DMS 273 (cell line): ENCODE measurements at regions not wholly inside any gene's neighbourhood (a gene's known extent, or its start where the extent isn't known, plus 50 kb on each side); places are given as distances from the start of the nearest gene placed in this dataset.

Source experiments
- DNase-seq: peaks from one replicate; lab custom pipeline; 2025; ENCODE audit not compliant: unreplicated experiment; lab: John Stamatoyannopoulos, UW

DNA sequence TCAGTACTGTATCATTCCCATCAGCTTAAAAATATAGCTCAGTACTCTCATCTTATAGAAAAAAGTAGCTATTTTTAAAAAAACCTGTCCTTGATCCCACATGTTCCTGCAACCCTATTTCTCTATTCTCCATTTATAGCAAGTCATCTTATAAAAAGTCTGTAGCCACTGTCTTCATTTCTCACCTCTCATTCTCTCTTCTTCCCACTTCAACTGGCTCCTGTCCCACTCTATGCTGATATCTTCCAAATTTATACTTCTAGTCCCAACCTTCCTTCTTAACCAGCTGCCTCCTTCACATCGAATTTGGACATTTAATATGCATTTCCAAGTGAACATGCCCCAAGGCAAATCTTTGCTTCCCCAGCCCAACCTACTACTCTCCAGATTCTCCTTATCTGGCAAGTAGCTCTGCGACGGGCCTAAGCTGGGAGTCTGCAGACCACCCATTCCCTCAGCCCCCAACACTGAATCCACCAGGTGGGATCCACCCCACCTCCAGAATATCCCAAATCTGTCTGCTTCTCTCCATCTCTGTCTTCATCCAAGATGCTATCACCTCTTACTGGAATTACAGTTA, 52.0 kb upstream of the TANC2 start:
- no peak for DNase-seq

DNA sequence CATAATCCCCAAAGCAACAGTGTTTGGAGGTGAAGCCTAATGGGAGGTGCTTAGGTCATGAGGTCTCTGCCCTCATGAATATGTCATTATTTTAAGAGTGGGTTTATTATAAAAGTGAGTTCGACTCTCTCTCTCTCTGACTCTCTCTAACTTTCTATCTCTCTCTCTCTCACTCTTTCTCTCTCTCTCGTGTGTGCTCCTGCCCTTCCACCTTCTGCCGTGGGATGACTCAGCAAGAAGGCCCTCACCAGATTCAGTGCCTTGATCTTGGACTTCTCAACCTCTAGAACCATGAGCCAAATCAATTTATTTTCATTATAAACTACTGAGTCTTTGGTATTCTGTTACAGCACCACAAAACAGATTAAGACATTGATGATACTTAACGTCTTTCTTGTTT, 53.7 kb upstream of the TANC2 start:
- DNase-seq = no peak

DNA sequence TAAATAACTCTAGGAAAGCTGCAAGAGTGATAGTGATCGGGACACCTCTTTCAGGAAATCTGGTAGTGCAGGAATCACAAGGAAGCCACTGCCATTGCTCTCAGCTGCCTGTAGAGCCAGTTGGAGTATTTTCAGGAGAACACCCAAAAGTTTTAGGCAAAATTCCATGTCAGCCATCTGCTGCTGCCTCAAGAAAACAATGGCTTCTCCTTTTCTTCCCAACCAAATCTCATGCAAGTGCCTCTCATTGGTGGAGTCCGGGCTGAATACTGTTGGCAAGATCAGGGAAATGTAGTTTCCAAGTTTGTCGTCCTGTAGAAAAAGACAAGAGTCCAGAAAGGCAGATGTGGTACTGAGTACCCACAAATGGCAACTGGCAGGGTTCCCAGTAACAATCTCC, 54.9 kb upstream of the TANC2 start:
- peak; percentile 74 for DNase-seq

DNA sequence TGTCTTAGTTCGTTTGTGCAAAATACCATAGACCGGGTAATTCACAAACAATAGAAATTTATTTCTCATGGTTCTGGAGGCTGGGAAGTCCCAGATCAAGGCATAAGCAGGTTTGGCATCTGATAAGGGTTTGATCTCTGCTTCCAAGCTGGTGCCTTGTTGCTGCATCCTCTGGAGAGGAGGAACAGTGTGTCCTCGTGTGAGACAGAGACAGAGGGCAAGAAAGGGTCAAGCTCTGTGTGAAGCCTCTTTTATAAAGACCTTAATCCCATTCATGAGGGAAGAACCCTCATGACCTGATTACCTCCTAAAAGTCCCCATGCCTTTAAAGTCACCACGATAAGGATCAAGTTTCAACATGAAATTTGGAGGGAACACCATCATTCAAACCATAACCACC, 55.8 kb upstream of the TANC2 start:
- DNase-seq = no peak

DNA sequence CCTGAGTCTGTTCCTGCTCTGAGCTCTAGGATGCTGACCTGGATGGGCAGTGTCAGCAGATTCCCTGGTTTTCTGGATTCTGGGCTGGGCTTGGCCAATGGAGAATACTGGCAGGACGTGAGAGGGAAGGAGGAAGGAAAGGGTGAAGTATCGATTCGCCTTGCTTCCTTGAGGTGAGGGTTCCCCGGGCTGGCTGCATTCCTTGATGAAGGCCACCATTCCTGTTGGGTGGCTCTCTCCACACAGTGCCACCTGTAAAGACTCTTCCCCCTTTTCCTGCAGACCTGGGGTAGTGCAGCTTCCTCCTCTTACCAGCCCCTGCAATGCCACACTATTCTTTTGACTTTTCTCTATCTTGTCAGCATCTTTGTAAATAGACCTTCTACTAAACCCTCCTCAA, 58.1 kb upstream of the TANC2 start:
- DNase-seq = no peak

DNA sequence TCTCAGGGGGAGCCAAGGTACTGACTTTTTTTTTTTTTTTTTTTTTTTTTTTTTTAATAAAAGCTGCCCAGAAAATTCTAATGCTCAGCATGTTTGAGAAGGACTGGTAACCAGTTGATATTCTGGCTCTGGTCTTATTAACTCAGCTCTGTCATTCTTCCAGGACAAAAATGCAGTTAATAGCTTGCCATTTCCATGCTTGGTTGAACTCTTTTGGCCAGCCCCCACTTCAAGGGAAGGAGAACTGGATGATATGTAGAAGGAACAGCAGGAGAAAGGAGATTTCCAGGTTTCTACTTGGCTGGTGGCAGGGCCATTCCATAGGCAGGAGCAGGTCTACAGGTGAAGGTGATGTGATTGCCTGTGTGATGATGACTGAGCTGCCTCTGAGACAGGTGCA, 59.2 kb upstream of the TANC2 start:
- no peak for DNase-seq

DNA sequence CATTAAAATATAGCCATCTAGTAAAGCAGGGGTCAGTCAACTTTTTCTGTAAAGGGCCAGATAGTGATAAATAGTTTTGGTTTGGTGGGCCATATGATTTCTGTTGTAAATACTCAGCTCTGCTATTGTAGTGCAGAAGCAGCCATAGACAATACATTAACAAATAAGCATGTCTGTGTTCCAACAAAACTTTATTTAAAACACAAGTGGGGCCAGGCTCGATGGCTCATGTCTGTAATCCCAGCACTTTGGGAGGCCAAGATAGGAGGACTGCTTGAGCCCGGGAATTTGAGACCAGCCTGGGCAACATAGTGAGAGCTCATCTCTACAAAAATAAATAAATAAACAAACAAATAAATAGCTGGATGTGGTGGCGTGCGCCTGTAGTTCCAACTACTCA, 60.8 kb upstream of the TANC2 start:
- no peak for DNase-seq

DNA sequence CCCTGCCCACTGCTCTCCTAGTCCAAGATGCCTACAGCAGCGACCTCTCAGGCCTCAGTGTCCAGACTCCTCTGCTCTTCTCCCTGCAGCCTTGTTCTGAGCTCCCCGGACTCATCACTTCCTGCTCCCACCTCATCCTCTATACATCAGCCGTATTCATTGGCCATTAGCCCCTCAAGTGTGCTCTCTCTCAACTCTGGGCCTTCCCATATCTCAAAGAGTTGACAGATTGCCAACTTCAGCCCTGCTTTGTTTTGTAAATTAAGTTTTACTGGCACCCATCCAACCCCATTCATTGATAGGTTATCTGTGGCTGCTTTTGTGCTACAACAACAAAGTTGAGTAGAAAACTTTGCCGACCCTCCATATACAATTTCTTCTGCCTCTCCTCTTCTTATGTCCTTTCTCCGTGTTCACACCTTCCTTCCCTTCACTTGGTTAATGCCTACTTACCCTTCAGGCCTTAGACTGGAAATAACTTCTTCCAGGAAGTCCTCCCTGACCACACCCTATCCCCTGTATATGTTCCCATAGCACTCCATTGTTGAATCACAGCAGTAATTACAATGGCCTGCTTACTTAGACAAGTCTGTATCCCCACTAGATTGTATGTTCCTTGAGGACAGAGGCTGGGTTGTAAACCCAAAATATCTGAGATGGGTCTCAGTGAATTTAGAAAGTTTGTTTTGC, 63.4 kb upstream of the TANC2 start:
- peak; percentile 9 for DNase-seq

DNA sequence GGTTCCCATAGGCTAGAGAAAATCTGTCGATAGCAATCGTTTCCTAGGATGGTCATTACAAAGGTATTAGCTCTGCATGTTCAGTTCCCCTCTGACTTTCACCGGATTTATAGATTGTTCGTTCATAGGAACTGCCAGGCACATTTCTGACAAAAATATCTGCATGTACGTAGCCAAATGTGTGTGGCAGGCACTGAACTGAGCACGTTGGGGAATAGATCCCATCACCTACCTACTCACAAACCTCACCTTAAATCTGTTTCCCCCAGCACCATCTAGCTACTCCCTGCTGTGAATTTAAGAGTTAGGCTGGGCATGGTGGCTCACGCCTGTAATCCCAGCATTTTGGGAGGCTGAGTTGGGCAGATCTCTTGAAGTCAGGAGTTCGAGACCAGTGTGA, 64.5 kb upstream of the TANC2 start:
- no peak for DNase-seq

DNA sequence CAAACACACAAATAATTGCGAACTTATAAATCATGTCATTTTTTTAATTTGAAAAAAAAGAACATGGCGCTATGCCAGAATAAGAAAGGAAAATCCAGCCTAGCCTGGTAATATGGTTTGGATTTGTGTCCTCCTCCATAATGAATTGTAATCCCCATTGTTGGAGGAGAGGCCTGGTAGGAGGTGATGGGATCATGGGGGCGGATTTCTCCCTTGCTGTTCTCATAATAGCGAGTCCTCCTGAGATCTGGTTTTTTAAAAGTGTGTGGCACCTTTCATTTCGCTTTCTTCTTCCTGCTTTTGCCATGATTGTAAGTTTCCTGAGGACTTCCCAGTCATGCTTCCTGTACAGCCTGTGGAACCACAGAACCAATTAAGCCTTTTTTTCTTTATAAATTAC, 65.9 kb upstream of the TANC2 start:
- no peak for DNase-seq

DNA sequence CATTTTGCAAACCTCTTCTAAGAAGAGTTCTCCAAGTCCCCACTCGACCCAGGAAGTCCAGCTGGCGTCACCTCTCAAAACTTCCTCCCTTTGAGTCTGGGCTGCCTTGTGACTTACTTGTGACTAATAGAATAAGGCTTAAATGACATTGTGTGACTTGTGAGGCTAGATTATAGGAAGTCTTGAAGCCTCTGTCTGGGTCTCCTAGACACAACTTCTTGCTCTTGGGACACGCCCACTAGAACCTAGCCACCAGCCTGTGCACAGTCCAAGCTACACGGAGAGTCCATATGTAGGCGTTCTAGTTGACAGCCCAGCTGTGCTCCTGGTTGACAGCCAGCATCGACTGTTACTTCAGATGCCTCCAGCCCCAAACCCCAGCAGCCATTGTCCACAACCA, 66.7 kb upstream of the TANC2 start:
- DNase-seq = peak; percentile 28

DNA sequence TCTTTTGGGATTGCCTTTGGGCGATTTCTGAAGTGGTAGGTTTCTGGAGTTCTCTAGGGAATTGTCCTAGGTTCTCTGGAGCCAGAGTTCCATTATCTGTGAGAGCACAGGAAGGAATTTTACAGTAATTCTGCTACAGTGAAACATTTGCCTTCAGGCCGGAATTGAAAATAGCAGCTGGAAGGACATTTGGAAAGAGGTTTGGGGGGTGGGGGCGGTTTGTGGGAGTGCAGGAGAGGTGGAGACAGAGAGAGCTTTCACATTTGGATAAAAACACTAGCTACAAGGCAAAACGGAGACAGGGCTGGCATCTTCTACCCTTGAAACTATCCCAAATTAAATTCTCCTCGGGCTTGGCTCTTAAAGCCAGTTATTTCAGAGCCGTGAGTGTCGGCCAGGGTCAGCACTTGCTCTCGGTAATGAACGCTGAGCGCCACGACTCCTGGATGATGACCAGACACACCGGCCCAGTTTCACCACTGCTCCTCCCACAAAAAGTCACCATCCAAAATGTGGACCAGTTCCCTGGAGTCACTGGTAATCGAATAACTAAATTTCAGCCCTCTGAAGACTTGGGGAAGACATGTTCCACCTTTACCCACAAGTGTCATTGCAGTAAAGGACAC, 67.7 kb upstream of the TANC2 start:
- no peak for DNase-seq

DNA sequence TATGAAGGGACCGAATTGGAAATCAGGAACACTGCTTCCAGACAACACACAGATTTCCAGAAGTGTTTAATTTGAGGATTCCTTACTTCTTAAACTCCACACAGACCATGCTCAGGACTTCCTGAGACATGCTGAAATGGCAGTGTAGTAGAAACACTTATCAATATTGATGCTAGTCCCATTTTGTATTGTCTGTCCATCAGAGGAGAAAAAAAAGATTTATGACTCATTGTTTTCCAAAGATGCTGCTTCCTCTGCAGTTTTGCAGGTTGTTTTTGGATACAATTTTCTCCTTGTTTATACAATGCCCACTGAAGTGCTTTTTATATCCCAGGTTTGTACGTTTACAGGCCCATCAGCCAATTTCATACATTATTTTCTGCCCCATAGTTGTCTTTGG, 68.3 kb upstream of the TANC2 start:
- DNase-seq = no peak

DNA sequence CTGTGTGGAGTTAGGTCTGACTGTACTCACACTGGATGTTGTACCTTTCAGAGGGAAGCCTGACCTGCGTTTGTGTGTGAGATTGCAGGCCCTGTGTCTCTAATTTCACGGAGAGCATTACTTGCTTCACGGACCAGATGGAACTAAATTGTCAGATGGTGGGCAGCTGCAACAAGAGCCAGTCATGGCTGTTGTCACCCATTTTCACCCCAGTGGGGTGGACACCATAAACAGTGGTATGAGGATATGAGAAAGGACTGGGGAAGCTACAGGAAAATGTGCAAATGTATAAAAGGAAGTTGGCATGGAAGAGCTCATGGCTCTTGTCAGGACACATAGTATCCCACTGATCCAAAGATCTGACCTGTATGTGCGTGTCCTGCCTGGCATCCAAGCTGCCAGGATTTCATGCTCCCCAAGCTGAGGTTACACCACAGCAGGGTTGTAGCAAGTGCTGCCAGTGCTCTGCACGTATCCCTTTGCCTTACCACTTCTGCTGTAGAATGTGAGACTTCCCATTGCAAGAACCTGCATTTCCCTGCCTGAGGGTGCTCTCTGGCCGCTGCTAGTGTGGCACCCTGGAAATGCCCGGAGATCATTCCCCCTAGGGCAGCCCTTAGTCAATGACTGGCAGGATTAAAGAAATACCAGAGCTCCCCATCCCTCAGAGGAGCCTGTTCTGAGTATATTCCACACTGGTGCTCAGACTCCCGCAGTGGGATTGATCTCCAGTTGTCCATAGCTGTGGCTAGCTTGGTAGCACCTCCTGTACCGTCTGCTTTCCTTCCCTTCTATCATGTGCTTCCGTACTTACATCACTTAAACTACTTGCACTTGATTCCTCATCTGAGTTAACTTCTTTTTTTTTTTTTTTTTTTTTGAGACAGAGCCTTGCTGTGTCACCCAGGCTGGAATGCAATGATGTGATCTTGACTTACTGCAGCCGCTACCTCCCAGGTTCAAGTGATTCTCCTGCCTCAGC, 70.4 kb upstream of the TANC2 start:
- DNase-seq = peak; percentile 12

DNA sequence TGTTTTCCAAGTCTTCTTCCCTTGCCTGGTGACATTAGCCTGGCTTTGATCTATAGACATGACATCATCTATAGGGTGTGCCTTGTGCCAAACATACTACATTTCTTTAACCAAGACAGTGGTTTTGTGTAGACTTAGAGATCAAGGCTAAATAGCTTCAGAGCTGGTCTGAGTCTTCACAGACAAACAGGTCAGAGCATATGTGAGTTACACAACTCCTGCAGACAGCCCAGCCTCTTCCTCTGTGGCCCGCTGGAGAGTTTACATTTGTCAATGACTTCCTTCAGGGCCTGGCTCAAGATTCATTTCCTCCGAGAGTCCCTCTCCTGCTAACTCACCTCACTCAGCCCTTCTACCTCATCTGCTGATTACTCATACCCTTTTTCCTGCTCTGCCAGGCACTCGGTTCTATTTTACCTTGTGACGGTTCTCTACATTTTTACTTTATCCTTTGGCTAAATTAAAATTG, 73.1 kb upstream of the TANC2 start:
- no peak for DNase-seq

DNA sequence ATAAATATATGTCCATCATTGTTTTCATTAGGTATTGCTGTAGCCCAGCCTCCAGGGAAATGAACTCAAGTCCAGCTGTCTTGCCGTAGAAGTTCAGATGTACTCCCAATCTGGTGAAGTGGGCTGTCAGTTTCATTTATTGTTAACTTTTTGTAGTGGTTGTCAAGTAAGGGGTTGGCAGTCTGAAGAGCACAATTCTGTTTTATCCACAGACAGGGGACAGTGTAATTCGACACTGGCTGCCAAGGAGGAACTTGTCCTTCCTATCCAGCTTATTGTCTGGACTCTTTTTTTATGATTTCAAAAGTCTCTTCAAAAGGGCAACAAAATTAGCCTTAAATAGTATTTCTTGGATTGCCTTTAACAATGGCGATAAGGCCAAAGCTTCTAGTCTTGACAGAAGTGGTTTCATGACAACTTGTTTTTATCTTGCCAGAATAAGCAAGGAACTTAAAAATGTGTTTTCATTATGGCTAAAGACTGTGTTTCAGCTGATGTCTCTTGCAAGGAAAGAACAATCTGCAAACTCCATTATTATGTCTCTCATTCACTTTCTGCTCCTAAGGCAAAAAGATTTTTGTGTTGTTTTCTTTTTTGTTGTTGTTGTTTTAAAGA, 73.9 kb upstream of the TANC2 start:
- DNase-seq = no peak

DNA sequence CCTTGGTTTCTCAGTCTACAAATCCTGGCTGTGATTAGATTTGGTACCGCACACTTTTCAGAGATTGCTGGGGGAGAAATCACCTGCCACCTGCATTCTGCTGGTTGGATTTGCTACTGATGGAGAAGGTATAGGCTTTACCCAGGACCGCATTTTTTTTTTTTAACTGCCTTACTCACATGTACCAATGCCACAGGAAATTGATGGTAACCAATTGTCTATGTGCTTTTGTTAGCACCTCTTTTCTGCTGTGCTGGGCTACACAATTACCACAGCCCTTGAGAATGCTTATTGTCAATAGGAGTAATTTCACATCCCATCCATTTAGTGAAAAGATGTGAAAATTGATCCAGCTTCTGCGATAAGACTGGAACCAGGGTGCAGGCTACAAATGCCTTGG, 74.4 kb upstream of the TANC2 start:
- no peak for DNase-seq

DNA sequence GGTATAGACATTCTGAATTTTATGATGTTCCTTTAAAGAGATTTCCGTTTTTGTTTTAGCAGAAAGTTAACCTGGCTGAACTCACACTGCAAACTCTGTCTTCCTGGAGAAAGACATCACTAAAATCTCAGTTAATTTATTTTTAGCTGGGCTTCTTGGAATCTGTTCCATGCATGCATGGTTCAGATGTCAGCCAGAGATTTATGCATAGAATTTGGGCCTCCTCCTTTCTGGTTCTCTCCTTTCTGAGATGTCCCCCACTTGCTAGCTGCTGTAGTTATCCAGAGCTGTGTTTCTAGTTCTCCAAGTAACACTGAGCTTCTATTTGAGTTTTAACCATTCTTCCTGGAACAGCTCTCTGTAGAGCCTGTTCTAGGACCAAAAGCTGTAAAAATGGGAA, 77.3 kb upstream of the TANC2 start:
- no peak for DNase-seq

DNA sequence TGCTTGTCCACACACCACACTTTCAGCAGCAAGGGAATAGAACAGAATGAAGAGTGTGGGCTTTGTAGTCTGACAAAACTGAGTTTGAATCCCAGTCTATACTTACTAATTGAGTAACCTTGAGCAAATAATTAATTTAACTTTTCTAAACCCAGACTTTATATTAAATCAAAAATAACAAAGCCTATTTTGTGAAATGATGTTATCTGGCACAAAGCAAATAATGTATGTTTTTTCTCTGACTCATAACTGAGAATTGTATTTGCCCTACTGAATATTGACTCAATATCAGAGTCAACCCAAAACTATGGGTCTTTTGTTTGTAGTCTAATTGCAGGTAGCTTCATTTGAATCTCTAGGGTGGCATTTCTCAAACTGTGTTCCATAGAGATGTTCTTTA, 77.9 kb upstream of the TANC2 start:
- DNase-seq = no peak

DNA sequence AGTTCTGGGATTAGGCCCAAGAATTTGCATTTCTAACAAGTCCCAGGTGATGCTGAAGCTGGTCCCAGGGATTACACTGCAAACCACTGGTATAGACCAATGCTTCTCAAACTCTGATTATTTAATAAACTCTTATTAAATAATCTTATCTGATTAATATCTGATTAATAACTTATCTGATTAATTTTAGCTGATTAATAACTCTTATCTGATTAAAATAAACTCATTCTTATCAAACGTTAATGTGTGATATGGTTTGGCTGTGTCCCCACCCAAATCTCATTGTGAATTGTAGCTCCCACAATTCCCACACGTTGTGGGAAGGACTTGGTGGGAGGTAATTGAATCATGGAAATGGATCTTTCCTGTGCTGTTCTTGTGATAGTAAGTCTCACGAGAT, 78.6 kb upstream of the TANC2 start:
- DNase-seq = no peak

DNA sequence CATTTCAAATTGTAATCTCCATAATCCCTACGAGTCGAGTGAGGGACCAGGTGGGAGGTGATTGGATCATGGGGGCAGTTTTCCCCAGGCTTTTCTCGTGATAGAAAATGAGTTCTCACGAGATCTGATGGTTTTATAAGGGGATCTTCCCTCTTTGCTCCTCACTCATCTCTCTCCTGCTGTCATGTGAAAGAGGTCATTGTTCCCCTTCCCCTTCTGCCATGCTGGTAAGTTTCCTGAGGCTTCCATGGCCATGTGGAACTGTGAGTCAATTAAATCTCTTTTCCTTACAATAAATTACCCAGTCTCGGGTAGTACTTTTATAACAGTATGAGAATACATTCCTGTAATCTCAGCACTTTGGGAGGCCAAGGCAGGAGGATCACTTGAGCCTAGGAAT, 76.7 kb upstream of the MARCHF10 start:
- no peak for DNase-seq
